HG03280 (cell line): ENCODE measurements at regions not wholly inside any gene's neighbourhood (a gene's known extent, or its start where the extent isn't known, plus 50 kb on each side); places are given as distances from the start of the nearest gene placed in this dataset.

ENCODE experiments used
- ATAC-seq: cut with Tn5 transposase; IDR thresholded peaks from one replicate; pipeline ENCODE4 v1.9.1; 2021; ENCODE audit warnings: mild to moderate bottlenecking, moderate library complexity; ENCODE audit not compliant: unreplicated experiment

DNA sequence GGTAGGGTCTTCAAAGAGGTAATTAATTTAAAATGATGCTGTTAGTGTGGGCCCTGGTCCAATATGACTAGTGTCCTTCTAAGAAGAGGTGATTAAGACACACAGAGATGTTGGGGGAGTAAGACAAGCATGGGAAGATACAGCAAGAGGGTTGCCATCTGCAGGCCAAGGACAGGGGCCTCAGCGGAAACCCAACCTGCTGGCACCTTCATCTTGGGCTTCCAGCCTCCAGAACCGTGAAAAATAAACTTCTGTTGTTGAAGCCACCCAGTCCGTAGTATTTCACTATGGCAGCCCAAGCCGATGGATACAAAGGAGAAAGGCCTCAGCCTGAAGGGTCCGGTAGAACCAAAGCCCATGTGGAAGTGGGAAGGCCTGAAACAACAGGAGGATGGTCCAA lies 161.7 kb upstream of the UBE2E1 start:
- no peak for ATAC-seq

DNA sequence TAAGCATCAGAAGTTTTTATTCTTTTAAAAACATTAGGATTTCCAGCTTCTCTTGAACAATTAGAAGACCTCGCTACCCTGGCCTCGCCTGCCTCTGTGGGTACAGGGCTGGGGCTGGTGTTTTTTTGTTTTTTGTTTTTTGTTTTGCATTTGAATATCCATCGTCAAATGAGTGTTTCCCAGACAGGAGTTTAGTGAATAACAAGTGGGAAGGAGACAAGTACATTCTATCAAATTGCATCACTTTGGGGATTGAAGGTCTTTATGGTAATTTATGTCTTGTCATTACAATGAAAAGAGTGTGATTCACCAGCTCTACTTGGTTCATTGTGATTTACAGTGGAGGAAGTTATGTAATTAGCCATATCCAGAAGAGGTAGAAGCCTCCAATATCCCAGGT lies 161.1 kb upstream of the UBE2E1 start:
- ATAC-seq: no peak

DNA sequence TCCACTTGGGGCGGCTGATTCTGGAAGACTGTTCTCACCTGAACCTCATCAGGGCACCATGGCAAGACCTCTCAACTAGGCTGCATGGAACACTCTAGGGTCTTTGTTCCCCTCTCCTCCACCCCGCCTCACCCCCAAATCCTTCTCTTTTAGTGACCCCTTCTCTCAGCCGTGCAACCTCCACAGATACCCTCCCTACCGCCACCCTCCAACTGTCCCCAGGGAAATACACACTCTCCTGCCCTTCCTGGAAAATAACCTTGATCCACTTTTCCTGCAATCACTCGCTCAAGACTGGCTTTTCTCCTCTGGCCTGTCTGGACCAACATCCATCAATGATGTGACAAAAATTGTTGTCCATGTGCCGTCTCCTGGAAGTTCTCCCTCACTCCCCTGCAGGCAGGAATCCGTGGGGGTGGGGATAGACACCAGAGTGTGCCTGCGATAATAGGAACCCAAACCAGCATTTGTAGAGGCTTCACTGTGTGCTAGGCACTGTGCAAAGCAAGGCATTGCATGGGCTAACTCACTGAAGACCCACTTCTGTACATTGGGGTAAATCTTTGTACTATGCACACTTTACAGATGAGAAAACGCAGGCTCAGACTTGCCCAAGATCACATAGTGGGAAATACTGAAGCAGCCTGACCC lies 160.1 kb upstream of the UBE2E1 start:
- ATAC-seq: no peak

DNA sequence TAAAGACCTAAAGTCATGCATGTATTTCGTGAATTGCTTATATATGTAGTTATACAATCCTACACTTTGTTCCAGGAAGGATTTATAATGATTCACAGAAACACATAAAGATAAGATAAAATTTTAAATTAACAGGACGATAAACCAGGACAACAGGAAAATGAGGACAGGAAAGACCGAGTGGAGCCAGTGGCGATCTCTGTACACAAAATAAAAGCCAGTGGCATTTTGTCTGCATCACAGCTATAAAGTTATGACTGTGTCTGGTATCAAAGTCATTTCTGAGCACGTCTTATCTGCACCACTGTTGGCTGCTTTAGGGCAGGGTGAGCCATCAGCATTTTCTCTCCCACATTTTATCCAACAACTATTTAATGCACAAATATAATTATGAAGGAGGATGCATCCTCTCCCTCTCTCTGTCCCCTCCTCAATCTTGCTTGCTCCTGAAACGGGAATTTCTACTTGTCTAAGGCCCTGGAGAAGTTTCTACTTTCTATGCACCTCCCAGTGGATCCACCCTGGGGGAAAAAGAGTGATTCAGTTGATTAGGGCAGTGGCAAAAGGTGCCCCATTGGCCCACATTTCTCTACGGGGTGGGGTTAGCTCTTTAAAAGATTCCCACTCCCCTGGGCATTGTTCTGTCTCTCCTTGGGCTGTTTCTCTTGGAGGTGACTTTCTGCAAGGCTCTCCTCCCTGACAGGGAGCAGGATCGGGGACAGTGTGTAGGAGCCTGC lies 159.4 kb upstream of the UBE2E1 start:
- ATAC-seq: no peak

DNA sequence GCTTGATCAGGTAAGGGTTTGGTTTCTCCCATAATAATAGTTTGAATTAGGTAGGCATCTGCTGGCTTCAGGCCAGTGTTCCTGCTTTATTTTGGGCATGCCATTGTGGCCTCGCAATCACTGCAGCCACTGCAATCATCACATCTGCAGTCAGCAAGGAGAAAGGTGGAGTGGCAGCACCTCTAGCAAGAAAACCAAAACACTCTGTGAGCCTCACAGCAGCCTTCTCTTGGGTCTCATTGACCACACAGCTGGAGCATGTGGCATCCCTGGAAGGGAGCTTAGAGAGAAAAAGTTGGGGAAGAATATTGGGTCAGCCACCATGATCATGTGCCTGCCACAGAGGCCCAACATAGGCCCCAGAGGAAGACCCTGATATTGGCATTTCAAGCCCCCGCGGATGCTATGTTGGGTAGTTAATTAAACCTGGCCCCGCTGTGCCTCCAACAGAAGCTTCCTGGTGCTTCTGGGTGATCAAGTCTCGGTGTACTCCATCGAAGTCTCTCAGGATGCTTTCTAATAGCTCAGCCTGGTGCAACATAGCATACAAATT lies 158.0 kb upstream of the UBE2E1 start:
- no peak for ATAC-seq

DNA sequence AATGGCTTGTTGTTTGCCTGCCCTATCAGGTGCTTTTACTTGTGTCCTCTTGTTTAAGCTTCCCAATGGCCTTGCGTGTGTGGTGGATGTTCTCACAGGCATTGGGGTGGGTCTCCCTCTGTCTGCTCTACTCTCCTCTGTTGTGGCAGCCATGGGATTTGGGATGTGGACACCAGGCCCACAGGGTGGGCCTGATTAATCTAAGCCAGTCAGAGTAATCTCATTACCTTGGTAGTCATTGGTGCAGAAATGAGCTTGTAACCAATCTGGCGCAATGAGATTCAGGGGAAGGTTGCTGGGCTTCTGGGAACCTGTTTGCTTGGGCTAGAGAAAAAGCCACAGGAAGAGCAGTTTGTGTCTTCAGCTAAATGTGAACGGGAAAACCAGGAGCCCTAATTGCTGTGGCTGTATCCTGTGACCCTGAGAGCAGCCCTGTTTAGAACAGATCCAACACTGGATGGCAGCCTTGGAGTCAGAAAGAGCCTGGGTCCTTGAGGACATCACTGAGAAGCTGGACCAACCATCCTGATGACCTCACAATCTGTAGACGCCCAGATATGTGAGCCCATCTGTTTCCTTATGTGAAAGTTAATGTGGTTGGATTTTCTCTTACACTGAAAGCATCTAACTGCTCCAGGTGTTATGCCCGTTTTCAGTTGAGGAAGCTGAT lies 157.3 kb upstream of the UBE2E1 start:
- ATAC-seq: no peak

DNA sequence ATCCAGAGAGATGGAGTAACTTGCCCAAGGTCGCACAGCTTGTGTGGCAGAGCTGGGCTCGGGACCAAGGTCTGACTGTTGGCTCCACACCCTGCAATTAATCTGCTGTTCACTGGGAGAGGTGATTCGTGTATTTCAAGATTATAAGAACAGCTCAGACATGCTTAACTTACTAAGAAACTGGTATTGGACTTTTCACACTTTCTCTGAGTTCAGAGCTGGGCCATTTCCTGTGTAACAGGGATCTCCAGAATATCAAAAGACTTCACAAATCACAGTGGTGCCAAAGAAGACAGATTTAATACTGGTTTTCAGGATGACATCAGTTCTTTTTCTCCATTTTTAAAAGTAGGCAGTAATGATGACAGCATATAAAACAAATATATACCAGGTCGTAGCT lies 156.8 kb upstream of the UBE2E1 start:
- no peak for ATAC-seq

DNA sequence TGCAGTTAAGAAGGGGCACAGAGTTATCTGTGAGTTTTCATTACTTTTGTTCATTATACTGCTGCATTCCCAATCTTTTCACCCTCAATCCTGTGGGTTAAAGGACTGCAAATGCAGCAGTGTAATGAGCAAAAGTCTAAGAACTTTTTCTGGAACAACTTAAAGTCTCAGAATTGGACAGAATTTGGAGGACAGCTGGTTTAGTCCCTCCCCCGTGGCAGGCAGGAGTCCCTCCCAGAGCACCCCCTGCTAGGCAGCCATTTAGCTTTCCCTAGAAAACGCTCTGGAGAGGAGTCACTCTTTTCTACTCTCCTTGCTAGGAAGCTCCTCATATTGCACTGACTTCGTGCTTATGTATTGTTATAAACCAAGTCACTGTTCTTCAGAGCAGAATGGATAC lies 156.3 kb upstream of the UBE2E1 start:
- ATAC-seq: no peak

DNA sequence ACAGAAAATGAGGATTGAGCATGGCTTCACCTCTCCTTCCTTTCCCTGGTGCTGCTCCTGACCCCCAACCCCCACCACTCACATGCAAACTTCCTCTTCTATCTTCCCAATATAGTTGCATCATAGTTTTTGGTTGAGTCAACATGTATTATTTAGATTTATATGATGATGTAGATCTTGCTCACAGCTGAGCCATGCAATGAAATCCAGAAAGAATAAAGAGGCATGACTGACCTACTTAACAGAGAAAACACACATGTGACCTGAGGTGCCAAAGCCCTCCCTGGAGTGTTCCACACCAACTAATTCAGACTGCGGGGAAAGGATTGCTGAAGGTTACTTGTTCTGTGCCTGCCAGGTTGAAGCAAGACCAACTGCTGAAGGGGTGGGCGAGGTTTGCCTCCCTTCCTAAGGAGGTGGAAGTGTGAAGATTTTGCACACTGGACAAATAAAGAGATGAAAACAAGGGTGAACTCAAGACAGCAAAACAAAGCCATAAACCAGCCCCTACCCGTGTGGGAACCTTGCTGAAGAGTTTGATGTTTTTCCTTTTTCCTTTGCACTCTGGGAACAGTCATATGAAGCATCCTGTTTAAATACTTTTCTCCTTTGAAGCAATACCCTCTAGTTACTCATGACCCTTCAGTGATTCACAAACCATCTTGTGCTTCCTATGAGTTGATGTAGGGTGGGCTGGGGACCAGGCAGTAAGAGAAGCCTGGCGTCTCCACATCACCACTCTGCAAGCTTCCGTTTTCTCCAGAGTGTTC lies 155.2 kb upstream of the UBE2E1 start:
- ATAC-seq: no peak

DNA sequence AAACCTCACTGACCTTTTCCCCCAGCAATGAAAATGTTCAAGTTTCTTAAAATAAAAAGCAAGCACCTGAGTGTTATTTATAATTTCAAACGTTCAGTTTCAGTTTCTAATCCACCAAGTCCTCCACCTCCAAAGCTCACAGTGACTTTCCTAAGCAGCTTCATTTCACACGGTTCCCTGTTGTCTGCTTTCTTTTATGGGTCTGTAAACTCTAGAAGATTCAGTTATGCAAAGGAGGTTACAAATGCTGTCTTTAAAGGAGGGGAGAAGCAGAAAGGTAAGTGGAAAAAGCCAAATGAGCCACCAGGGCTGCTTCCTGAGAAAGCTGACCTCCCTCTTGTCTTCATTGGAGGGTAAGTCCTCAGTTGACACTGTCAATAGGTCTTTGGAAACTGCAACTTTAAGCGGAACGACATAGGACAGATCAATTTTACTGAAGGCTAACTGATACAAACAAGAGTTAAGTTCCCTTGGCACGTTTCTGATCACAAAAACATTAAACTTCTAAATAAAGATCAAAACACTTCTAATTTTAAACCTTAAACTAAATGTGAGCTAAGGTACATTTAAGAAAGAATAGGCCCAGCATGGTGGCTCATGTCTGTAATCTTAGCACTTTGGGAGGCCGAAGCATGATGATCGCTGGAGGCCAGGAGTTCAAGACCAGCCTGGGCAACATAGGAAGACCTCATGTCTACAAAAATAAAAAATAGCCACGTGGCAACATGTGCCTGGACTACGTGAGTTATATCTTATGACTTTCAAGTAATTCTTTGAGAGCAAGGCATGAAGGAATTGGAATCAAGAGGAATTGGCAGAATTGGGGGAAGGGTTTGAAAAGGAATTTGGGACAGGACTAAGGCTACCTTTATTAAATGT lies 151.9 kb upstream of the UBE2E1 start:
- ATAC-seq: peak; percentile 90

DNA sequence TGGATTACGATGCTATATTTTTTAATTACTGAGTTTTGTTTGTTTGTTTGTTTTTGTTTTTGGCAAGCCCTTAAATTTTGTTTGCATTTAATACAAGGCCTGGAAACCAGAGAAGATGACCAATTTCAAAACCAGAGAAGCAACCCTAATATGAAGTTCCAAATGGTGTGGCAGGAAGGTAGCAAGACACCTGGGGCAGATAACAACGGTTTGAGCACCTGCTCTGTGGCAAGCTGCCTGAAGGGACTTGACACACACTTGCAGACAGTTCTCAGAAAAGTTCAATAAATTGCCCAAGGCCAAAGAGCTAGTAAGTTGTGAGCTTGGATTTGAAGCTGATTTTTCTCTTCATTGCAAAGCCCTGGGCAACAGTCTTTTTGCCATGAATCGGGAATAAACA lies 151.2 kb upstream of the UBE2E1 start:
- peak; percentile 40 for ATAC-seq

DNA sequence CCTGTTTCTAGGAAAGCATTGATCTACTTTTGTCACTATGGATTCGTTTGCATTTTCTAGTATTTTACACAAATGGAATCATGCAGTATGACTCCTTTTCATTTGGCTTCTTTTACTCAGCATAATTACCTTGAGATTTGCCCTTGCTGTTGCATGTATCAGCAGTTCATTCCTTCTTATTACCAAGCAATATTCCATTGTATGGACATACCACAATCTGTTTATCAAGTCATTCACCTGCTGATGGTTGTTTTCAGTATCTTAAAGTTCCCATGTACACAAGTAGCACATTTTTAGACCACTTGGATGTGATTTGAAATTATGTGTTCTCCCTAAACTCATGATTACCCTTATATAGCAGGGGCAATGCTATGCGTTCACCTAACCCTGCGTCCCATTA lies 150.0 kb upstream of the UBE2E1 start:
- no peak for ATAC-seq

DNA sequence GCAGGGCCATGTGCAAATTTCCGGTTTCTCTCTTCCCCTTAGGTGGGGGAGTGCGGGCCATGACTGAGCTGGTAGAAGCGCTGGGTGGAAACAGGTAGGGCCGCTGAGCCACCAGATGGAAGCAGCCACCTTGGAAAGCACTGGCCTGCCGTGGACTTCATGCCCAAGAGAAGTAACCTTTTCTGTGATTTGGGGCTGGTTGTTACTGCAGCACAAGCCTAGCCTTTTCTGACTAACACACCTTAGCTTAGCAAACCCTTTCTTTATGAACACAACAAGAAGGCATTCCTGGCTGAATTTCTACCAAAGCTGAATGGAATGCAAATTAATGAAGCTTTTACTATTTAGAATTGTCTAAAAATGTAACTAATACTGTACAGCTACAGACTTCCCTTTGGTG lies 149.6 kb upstream of the UBE2E1 start:
- ATAC-seq: no peak

DNA sequence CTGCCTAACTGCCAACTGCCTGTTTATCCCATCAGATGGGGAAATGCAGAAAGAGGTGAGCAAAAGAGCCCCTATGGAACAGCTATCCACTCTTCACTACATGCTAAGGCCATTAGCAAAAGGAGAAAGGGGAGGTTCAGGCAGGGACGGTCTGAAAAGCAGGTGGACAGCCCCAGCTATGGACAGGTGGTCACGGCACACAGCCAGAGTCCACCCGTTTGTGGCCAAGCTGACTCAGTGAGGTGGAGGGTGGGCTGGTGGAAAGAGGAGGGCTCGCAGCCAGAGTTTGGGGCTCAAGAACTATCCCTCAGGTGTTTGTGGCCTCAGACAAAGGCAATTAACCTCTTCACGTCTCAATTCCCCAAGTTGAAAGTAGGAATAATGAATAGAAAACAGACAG lies 148.9 kb upstream of the UBE2E1 start:
- ATAC-seq: no peak

DNA sequence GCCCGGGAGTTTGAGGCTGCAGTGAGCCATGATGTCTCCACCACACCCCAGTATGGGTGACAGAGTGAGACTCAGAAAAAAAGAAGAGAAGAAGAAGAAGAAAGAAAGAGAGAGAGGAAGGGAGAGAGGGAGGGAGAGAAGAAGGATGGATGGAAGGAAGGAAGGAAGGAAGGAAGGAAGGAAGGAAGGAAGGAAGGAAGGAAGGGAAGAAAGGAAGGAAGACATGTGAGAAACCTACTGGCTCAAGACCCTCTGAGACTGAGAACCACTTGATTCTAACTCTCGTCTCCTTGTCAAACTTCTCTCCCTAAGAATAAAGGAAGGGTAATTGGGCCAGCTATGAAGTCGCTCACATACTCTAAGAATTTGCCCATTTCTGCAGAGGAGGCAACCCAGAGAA lies 148.1 kb upstream of the UBE2E1 start:
- no peak for ATAC-seq

DNA sequence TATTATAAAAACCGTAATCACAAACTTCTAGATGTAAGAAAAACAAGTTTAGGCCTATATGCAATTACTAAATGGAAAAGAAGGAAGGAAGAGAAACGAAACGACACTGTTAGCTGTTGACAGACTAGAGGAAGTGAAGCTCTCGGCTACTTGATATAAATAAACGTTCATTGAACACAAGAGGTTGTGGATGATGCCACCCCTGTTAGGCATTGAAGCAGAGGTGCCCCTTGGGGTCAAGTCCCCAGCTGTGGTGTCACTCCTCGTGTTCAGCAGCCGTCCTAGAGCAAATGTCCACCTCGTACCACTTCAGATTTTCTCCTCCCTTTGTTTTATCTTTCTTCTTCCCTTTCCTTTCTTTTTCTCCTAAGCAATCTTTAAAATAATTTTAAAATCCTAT lies 146.5 kb upstream of the UBE2E1 start:
- ATAC-seq: peak; percentile 50

DNA sequence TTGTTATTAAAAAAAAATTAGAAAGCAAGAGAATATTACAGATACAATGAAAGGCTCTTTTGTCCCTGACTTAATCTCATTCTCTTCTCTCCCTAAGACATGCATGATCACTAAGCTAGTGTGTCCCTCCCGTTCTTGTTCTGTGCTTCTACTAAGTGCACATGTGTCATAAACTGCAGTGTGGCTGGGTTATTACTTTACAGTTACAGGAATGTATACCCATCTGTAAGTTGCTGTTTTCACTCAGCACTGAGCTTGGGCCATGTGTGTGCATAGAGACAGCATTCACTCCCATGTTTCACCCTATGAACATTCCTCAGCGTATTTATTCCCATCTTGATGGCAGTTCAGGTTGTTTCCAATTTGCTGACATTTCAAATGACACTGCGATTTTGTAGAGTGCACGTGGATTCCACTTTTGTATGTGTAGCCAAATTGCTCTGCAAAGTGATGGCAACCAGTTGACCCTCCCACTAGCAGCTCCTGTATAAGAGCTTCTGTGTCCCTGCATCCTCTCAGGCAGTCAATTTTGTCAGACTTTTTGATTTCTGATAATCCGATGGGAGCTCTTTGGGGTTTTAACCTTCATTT lies 145.8 kb upstream of the UBE2E1 start:
- no peak for ATAC-seq

DNA sequence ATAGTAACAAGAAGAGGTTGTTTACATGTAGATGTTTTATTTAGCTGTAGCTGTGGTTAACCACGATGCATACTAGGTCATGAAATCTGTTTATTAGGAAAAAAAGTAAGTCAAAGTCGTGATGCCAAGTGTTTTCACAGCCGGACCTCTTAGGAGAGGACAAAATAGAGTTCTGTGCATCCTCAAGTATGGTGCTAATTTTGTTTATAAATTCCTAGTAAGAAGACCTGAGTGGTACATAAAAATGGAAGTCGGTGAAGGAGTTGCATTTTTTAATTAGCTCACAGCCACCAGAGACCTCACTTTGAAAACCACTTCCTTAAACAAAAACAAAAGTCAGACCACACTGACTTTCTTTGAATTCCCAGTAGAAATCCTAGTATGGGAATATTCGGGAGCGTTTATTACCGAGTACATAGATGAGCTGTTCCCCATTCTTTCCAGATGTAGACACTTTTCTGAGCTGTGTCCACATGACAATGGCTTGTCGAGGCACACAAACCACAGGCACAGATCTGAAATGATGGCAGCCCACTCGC lies 143.6 kb upstream of the UBE2E1 start:
- no peak for ATAC-seq

DNA sequence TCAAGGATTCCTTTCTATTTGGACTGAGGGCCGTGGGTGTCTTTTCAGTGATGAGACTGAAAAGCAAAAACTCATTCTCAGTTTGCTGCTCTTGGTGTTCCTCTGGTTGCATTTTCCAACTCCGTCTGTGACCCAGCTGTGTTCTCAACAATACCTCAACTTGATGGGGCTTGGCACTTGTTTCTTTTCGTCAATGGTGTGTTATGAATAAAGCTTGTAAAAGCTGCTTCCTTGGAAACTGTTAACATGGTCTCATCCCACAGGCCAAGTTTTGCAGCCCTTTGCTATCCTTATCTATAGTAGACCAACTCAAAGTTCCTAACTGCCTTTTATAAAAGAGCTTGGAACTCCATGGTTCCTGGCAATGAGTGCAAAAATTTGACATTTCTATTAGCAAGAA lies 142.5 kb upstream of the UBE2E1 start:
- no peak for ATAC-seq
